CD14-positive monocyte (primary cell): ENCODE measurements at regions not wholly inside any gene's neighbourhood (a gene's known extent, or its start where the extent isn't known, plus 50 kb on each side); places are given as distances from the start of the nearest gene placed in this dataset.

ENCODE experiments used
- DNase-seq, 3 donors: peaks; one replicate each; pipeline ENCODE4 v3.0.0-alpha.2; 2011 to 2022
- H2AFZ ChIP-seq: 2 replicates; pipeline ENCODE4 v1.6.0; 2012; ENCODE audit warnings: mild to moderate bottlenecking, low read depth, low read length, inconsistent platforms; ENCODE audit not compliant: insufficient read depth, poor library complexity, severe bottlenecking
- H3K27ac ChIP-seq, 2 donors: 1 replicate in 1 of 2; 2 replicates in 1 of 2; pipeline ENCODE4 v1.5.1; 2012 to 2013; ENCODE audit warnings: low read length in 2 of 2, control low read depth in 1 of 2, inconsistent platforms in 1 of 2, low read depth in 1 of 2, mild to moderate bottlenecking in 1 of 2
- H3K27me3 ChIP-seq, 2 donors: one replicate each; pipeline versions ENCODE4 v1.6.0 to v1.6.1; 2011 to 2013; ENCODE audit warnings: low read length in 2 of 2; ENCODE audit not compliant: control insufficient read depth in 2 of 2, insufficient read depth in 2 of 2
- H3K36me3 ChIP-seq, 2 donors: replicated peaks in 1 of 2; 1 replicate in 1 of 2; 2 replicates in 1 of 2; pipeline versions ENCODE4 v1.5.1 to v1.6.1; 2012 to 2013; ENCODE audit warnings: low read length in 2 of 2, control low read depth in 1 of 2, inconsistent platforms in 1 of 2, mild to moderate bottlenecking in 1 of 2; ENCODE audit not compliant: insufficient read depth in 2 of 2, control insufficient read depth in 1 of 2
- H3K4me1 ChIP-seq, 2 donors: 1 replicate in 1 of 2; 2 replicates in 1 of 2; pipeline versions ENCODE4 v1.5.1 to v1.6.1; 2012 to 2013; ENCODE audit warnings: low read length in 2 of 2, control low read depth in 1 of 2, inconsistent platforms in 1 of 2, mild to moderate bottlenecking in 1 of 2, moderate library complexity in 1 of 2; ENCODE audit not compliant: insufficient read depth in 2 of 2, control insufficient read depth in 1 of 2
- H3K4me2 ChIP-seq: replicated peaks from 2 replicates; pipeline ENCODE3; 2012; ENCODE audit warnings: low read length, moderate library complexity, mild to moderate bottlenecking; ENCODE audit not compliant: poor library complexity, severe bottlenecking; ENCODE audit errors: extremely low read depth
- H3K4me3 ChIP-seq, 3 experiments: fragments of 200-600 bp in 1 of 3; sonication (generic) in 1 of 3; replicated peaks in 1 of 3; 1 replicate in 2 of 3; 2 replicates in 1 of 3; pipeline ENCODE4 v1.5.1; 2011 to 2013; ENCODE audit warnings: low read length in 3 of 3, mild to moderate bottlenecking in 3 of 3, control low read depth in 2 of 3, low read depth in 2 of 3, inconsistent platforms in 1 of 3, moderate library complexity in 1 of 3
- H3K79me2 ChIP-seq: 2 replicates; pipeline ENCODE4 v1.6.0; 2012; ENCODE audit warnings: mild to moderate bottlenecking, control low read depth, inconsistent platforms, low read length, moderate library complexity; ENCODE audit not compliant: insufficient read depth
- H3K9ac ChIP-seq: 2 replicates; pipeline ENCODE4 v1.6.0; 2017; ENCODE audit warnings: low read length, mild to moderate bottlenecking; ENCODE audit not compliant: insufficient read depth, poor library complexity, severe bottlenecking
- H3K9me3 ChIP-seq, 2 donors: replicated peaks in 1 of 2; 1 replicate in 1 of 2; 2 replicates in 1 of 2; pipeline versions ENCODE4 v1.5.1 to v1.6.1; 2012 to 2013; ENCODE audit warnings: low read length in 2 of 2, control low read depth in 1 of 2; ENCODE audit not compliant: control insufficient read depth in 1 of 2, insufficient read depth in 1 of 2
- H4K20me1 ChIP-seq: 2 replicates; pipeline ENCODE4 v1.6.0; 2012; ENCODE audit warnings: mild to moderate bottlenecking, low read length, control low read depth, moderate library complexity; ENCODE audit not compliant: insufficient read depth
- H3K27ac Mint-ChIP-seq, 7 donors: one replicate each; pipeline ENCODE4 v1.8.0; 2020; ENCODE audit warnings: mild to moderate bottlenecking in 7 of 7, mixed read lengths in 7 of 7, moderate library complexity in 6 of 7, inconsistent platforms in 2 of 7
- H3K27me3 Mint-ChIP-seq, 3 donors: one replicate each; pipeline ENCODE4 v1.8.0; 2021 to 2022; ENCODE audit warnings: low read depth in 3 of 3, mild to moderate bottlenecking in 3 of 3, mixed read lengths in 3 of 3, moderate library complexity in 3 of 3, inconsistent platforms in 1 of 3
- H3K36me3 Mint-ChIP-seq, 2 donors: one replicate each; pipeline ENCODE4 v1.8.0; 2020; ENCODE audit warnings: mixed read lengths in 2 of 2, inconsistent platforms in 1 of 2, mild to moderate bottlenecking in 1 of 2
- H3K4me1 Mint-ChIP-seq: one replicate; pipeline ENCODE4 v1.8.0; 2020; ENCODE audit warnings: mild to moderate bottlenecking, mixed read lengths
- H3K4me3 Mint-ChIP-seq, 2 donors: one replicate each; pipeline ENCODE4 v1.8.0; 2020; ENCODE audit warnings: mild to moderate bottlenecking in 2 of 2, mixed read lengths in 2 of 2, moderate library complexity in 1 of 2
- H3K9me3 Mint-ChIP-seq, 7 donors: one replicate each; pipeline ENCODE4 v1.8.0; 2020 to 2022; ENCODE audit warnings: mixed read lengths in 7 of 7, mild to moderate bottlenecking in 6 of 7, moderate library complexity in 6 of 7, inconsistent platforms in 2 of 7
- WGBS: methylation state at CpG from one replicate; pipeline ENCODE4 v1.1.5; 2013; ENCODE audit warnings: missing lambda C conversion rate; ENCODE audit not compliant: insufficient coverage; 5-methylcytosine and 5-hydroxymethylcytosine counted together
- intact Hi-C, 2 donors: fragments of 100-400 bp; cut with micrococcal nuclease; formaldehyde crosslinking; loops; one replicate each; pipeline versions ENCODE4 v1.15.0 to v1.15.1; 2023
- TF ChIP-seq, protein P1 (sequence below): fragments of 200-600 bp; IDR thresholded peaks from one replicate; pipeline ENCODE4 v1.8.0; 2022; ENCODE audit warnings: antibody characterized with exemption, mild to moderate bottlenecking

DNA sequence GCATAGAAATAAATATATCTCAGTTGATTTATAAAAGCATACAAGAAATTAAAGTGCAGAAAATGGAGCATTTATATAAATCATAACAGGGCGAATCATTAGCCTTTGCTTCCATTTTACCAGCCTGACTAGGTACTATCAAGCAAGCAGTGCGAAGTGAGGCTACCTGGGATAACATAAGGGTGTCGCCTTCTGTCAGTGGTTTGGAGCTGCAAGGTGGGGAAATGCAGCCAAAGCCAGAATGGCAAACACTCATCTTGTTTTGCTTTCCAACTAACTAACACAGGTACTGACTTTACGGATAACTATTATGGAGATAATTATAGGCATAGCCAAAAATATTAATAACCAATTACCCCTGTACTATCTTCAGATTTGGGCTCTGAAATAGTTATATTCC lies 1459.8 kb downstream of the RAPGEF2 start:
- H4K20me1 ChIP-seq: no peaks in the 10 kb centered on the region
- TF ChIP-seq, protein P1, sequence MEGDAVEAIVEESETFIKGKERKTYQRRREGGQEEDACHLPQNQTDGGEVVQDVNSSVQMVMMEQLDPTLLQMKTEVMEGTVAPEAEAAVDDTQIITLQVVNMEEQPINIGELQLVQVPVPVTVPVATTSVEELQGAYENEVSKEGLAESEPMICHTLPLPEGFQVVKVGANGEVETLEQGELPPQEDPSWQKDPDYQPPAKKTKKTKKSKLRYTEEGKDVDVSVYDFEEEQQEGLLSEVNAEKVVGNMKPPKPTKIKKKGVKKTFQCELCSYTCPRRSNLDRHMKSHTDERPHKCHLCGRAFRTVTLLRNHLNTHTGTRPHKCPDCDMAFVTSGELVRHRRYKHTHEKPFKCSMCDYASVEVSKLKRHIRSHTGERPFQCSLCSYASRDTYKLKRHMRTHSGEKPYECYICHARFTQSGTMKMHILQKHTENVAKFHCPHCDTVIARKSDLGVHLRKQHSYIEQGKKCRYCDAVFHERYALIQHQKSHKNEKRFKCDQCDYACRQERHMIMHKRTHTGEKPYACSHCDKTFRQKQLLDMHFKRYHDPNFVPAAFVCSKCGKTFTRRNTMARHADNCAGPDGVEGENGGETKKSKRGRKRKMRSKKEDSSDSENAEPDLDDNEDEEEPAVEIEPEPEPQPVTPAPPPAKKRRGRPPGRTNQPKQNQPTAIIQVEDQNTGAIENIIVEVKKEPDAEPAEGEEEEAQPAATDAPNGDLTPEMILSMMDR: no peak
- no peaks in the 10 kb centered on the region for H3K79me2 ChIP-seq
- no peaks in the 10 kb centered on the region for H3K36me3 ChIP-seq
- intact Hi-C loops: no loop called here
- 100% methylated on average over 1 of the region's 4 CpGs for WGBS
- Mint-ChIP-seq H3K9me3 (no peaks in the 10 kb centered on the region), H3K36me3 (no peaks in the 10 kb centered on the region), H3K27me3 (no peaks in the 10 kb centered on the region), H3K4me3 (no peak overlapping the region), H3K4me1 (no peaks in the 10 kb centered on the region), H3K27ac (no peak overlapping the region)
- H3K4me3 ChIP-seq: no peak overlapping the region
- H3K4me1 ChIP-seq: no peaks in the 10 kb centered on the region
- H3K9ac ChIP-seq: no peak overlapping the region
- DNase-seq: no peak
- no peak overlapping the region for H3K27ac ChIP-seq
- no peaks in the 10 kb centered on the region for H3K27me3 ChIP-seq
- H3K4me2 ChIP-seq: no peak overlapping the region
- H2AFZ ChIP-seq: no peak overlapping the region
- H3K9me3 ChIP-seq: no peaks in the 10 kb centered on the region

DNA sequence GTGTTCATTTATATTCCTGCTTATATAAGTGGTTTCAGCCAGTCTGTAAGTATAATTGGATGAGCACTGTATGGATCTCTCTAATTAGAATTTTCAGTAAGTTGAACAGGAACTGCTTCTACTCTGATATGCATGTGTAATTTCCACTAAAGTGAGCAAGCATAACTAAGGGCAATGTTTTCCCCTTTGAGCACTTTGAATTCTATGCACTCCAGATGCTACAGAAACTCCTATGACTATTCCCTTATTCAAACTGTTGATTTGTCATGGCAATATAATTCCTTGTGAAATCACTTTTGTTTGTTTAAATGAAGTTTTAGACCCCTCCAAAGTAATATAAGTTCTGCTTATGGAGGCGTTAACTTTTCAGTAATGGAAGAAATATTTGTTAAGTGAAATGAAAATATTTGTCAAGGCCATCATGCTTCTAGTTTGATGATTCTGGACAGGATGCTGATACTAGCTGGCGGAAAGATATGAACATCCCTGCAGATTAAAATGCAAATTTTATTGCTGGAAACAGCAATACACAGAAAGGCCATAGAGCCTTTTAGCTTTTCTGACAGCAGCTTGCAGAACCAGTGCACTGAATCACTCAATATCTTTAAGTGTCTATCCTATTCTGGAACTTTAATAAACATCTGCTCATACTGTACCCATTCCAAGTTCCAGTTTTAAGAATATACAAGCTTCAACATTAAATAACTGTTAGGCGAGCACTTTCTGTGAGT lies 1460.8 kb downstream of the RAPGEF2 start:
- H3K36me3 ChIP-seq: no peaks in the 10 kb centered on the region
- H3K4me3 ChIP-seq: no peak overlapping the region
- Mint-ChIP-seq H3K4me3 (no peak overlapping the region), H3K9me3 (peaks cover 0 to 1% (median 0%) of the 10 kb centered on the region in 7 donors), H3K27ac (no peak overlapping the region), H3K4me1 (no peaks in the 10 kb centered on the region), H3K36me3 (no peaks in the 10 kb centered on the region), H3K27me3 (no peaks in the 10 kb centered on the region)
- 38% methylated on average over 1 of the region's 3 CpGs for WGBS
- H4K20me1 ChIP-seq: no peaks in the 10 kb centered on the region
- H3K4me2 ChIP-seq: no peak overlapping the region
- DNase-seq: no peak
- no peaks in the 10 kb centered on the region for H3K27me3 ChIP-seq
- H2AFZ ChIP-seq: no peak overlapping the region
- no peaks in the 10 kb centered on the region for H3K4me1 ChIP-seq
- no peak overlapping the region for H3K27ac ChIP-seq
- TF ChIP-seq, protein P1: no peak
- no peaks in the 10 kb centered on the region for H3K9me3 ChIP-seq
- no peaks in the 10 kb centered on the region for H3K79me2 ChIP-seq
- intact Hi-C loops: no loop called here
- no peak overlapping the region for H3K9ac ChIP-seq
